ENCODE measurements at regions not wholly inside any gene's neighbourhood (a gene's known extent, or its start where the extent isn't known, plus 50 kb on each side); places are given as distances from the start of the nearest gene placed in this dataset.

DNA sequence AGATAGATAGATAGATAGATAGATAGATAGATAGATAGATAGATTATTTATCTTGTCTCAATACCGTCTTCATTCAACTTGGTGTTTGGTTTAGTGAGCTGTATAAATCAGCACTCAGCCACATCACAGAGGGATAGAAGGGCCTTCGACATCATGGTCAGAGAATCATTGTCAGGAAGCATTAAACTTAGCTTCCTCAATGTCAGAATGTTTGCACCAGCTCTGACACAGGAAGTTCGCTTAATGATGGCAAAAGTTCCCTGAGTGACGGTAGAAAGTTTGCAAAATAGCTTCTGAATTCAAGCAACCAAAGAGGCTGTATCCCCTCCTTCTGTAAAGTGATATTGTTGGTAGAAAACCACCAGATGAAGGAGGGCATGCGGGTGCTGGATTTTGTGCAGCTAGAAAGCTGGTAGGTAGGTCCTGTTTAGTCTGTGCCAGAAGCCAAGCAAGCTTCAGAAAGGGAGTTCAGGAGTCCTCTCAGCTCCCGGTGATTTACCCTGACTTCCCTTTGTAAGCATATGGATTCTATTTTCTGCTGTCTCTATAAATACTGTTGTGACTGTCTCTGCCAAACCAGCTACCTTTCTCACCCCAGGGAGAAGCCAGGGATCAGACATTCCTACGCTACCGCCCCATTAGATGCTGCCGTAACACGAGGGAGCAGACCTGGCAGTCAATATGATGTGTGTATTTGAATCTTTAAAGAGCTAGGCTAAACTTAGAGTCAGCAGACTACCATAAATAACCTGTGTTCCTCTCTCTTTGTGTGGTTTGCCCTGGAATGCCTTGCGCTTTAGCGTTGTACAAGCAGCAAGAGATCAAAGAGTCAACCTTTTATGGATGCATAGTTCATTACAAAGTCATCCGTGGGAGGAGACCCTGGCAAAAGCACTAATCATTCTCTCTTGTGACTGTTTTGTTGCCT lies 200.5 kb upstream of the KIAA1217 start:
- no peaks in the 10 kb centered on the region for H3K27me3 ChIP-seq (replicated peaks; ENCODE audit: insufficient read depth)
- no peaks in the 10 kb centered on the region for H3K36me3 ChIP-seq
- H3K4me1 ChIP-seq (replicated peaks) = no peaks in the 10 kb centered on the region
- no peaks in the 10 kb centered on the region for H3K9me3 ChIP-seq
- TF ChIP-seq POLR2AphosphoS5 (IDR thresholded peaks at IDR 0.05) (peak; percentile 83), POLR2A (IDR thresholded peaks at IDR 0.05) (no peak)
- TF ChIP-seq, protein P1, sequence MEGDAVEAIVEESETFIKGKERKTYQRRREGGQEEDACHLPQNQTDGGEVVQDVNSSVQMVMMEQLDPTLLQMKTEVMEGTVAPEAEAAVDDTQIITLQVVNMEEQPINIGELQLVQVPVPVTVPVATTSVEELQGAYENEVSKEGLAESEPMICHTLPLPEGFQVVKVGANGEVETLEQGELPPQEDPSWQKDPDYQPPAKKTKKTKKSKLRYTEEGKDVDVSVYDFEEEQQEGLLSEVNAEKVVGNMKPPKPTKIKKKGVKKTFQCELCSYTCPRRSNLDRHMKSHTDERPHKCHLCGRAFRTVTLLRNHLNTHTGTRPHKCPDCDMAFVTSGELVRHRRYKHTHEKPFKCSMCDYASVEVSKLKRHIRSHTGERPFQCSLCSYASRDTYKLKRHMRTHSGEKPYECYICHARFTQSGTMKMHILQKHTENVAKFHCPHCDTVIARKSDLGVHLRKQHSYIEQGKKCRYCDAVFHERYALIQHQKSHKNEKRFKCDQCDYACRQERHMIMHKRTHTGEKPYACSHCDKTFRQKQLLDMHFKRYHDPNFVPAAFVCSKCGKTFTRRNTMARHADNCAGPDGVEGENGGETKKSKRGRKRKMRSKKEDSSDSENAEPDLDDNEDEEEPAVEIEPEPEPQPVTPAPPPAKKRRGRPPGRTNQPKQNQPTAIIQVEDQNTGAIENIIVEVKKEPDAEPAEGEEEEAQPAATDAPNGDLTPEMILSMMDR (IDR thresholded peaks at IDR 0.05) = no peak
- 26% methylated on average over 13 of the region's 13 CpGs for WGBS
- H3K4me3 ChIP-seq = no peak overlapping the region
- H3K27ac ChIP-seq = peak overlapping the region; percentile 39 to 66
- peak; percentile 54 for DNase-seq (ENCODE audit: low spot score)
- intact Hi-C loops (cut with DNase I) = no loop called here

- no peak for DNase-seq (ENCODE audit: low spot score)
- H3K27ac ChIP-seq = peak overlapping the region; percentile 39 to 66
- intact Hi-C loops (cut with DNase I) = no loop called here
- TF ChIP-seq, protein P1 (IDR thresholded peaks at IDR 0.05) = no peak
- TF ChIP-seq POLR2A (IDR thresholded peaks at IDR 0.05) (no peak), POLR2AphosphoS5 (IDR thresholded peaks at IDR 0.05) (no peak)
- H3K9me3 ChIP-seq = no peaks in the 10 kb centered on the region
- no peaks in the 10 kb centered on the region for H3K4me1 ChIP-seq (replicated peaks)
- H3K4me3 ChIP-seq = no peak overlapping the region
- H3K27me3 ChIP-seq (replicated peaks; ENCODE audit: insufficient read depth) = no peaks in the 10 kb centered on the region
- WGBS = 18% methylated on average over 2 of the region's 2 CpGs
- no peaks in the 10 kb centered on the region for H3K36me3 ChIP-seq
Observed at GRCh38 chr10:24009115-24009514, 199.8 kb upstream of the KIAA1217 start.

GRCh38 chr10:24009736-24010135 lies 199.2 kb upstream of the KIAA1217 start:
- intact Hi-C loops (cut with DNase I) = no loop called here
- Histone ChIP-seq H3K4me3 (no peak overlapping the region), H3K4me1 (replicated peaks) (no peaks in the 10 kb centered on the region), H3K9me3 (no peaks in the 10 kb centered on the region), H3K27ac (no peak overlapping the region), H3K27me3 (replicated peaks; ENCODE audit: insufficient read depth) (no peaks in the 10 kb centered on the region), H3K36me3 (no peaks in the 10 kb centered on the region)
- 97% methylated on average over 1 of the region's 1 CpG for WGBS
- DNase-seq (ENCODE audit: low spot score) = no peak
- TF ChIP-seq POLR2AphosphoS5 (IDR thresholded peaks at IDR 0.05) = no peak
- TF ChIP-seq, protein P1 (IDR thresholded peaks at IDR 0.05) = no peak
- TF ChIP-seq POLR2A (IDR thresholded peaks at IDR 0.05) = no peak

DNA sequence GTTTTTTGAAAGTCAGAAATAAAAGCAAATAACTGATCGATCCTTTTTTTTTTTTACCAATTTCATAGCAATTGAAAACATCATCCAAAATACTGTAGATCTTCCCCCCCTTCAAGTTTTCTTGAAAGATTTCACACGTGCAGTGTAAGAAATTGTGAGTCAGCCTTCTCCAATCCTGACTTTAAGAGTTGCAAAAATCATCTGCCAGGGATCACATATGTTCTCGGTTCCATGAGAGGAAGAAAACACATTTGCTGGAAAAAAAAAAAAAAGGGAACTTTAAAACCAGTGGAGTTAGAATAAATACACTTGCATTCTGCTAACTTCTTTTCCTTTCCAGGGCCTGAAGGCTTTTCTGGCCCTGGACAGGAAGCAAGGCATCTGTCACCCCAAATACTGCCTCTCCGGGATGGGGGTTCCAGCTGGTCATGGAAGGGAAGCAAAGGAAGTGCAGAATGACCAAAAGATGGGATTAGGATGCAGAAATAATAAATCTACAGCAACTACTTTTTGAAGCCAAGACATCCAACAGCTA lies 198.4 kb upstream of the KIAA1217 start:
- WGBS = 55% methylated on average over 4 of the region's 4 CpGs
- no peaks in the 10 kb centered on the region for H3K36me3 ChIP-seq

More for the DNA sequence above, 198.4 kb upstream of the KIAA1217 start:
- DNase-seq (ENCODE audit: low spot score) = no peak
- Histone ChIP-seq H3K27ac (no peak overlapping the region), H3K9me3 (no peaks in the 10 kb centered on the region), H3K4me1 (replicated peaks) (no peaks in the 10 kb centered on the region), H3K4me3 (no peak overlapping the region), H3K27me3 (replicated peaks; ENCODE audit: insufficient read depth) (no peaks in the 10 kb centered on the region)
- intact Hi-C loops (cut with DNase I) = no loop called here
- TF ChIP-seq POLR2A (IDR thresholded peaks at IDR 0.05) (no peak), POLR2AphosphoS5 (IDR thresholded peaks at IDR 0.05) (no peak)
- TF ChIP-seq, protein P1 (IDR thresholded peaks at IDR 0.05) = no peak

All from prostate gland (tissue), 2 donors.